Osteoblast (primary cell): ENCODE measurements at regions not wholly inside any gene's neighbourhood (a gene's known extent, or its start where the extent isn't known, plus 50 kb on each side); places are given as distances from the start of the nearest gene placed in this dataset.

Experiments
- DNase-seq: peaks from one replicate; pipeline ENCODE4 v3.0.0; 2011; ENCODE audit warnings: low spot score, mixed read lengths; ENCODE audit not compliant: insufficient read length; ENCODE audit errors: missing footprints
- H2AFZ ChIP-seq: 2 replicates; pipeline ENCODE4 v1.6.0; 2011; ENCODE audit warnings: mild to moderate bottlenecking, low read length
- H3K27ac ChIP-seq: 2 replicates; pipeline ENCODE4 v1.5.1; 2011; ENCODE audit warnings: mild to moderate bottlenecking, low read depth, low read length, moderate library complexity
- H3K27me3 ChIP-seq: 2 replicates; pipeline ENCODE4 v1.6.0; 2012; ENCODE audit warnings: mild to moderate bottlenecking, control low read depth, inconsistent platforms, low read length, moderate library complexity; ENCODE audit not compliant: insufficient read depth
- H3K36me3 ChIP-seq: 2 replicates; pipeline ENCODE4 v1.5.1; 2011; ENCODE audit warnings: mild to moderate bottlenecking, low read length, control low read depth, moderate library complexity; ENCODE audit not compliant: insufficient read depth
- H3K4me1 ChIP-seq: 2 replicates; pipeline ENCODE4 v1.5.1; 2011; ENCODE audit warnings: mild to moderate bottlenecking, low read length, control low read depth, moderate library complexity; ENCODE audit not compliant: insufficient read depth
- H3K4me2 ChIP-seq: 2 replicates; pipeline ENCODE4 v1.6.0; 2011; ENCODE audit warnings: mild to moderate bottlenecking, low read length; ENCODE audit not compliant: insufficient read depth
- H3K4me3 ChIP-seq: fragments of 200-600 bp; sonication (generic); 3 replicates; pipeline ENCODE4 v1.5.1; 2012; ENCODE audit warnings: mild to moderate bottlenecking, low read length, inconsistent platforms; ENCODE audit not compliant: insufficient read depth
- H3K79me2 ChIP-seq: 2 replicates; pipeline ENCODE4 v1.6.0; 2012; ENCODE audit warnings: mild to moderate bottlenecking, low read length, control low read depth, inconsistent platforms; ENCODE audit not compliant: insufficient read depth
- H3K9me3 ChIP-seq: 2 replicates; pipeline ENCODE4 v1.5.1; 2011; ENCODE audit warnings: low read depth, low read length, control low read depth
- H4K20me1 ChIP-seq: 2 replicates; pipeline ENCODE4 v1.6.0; 2012; ENCODE audit warnings: mild to moderate bottlenecking, low read length, control low read depth; ENCODE audit not compliant: insufficient read depth
- TF ChIP-seq, protein P1 (sequence below): IDR thresholded peaks from 2 replicates; pipeline ENCODE4 v1.5.1; 2011; ENCODE audit warnings: mild to moderate bottlenecking, low read depth, low read length, moderate library complexity; ENCODE audit errors: extremely low read depth

DNA sequence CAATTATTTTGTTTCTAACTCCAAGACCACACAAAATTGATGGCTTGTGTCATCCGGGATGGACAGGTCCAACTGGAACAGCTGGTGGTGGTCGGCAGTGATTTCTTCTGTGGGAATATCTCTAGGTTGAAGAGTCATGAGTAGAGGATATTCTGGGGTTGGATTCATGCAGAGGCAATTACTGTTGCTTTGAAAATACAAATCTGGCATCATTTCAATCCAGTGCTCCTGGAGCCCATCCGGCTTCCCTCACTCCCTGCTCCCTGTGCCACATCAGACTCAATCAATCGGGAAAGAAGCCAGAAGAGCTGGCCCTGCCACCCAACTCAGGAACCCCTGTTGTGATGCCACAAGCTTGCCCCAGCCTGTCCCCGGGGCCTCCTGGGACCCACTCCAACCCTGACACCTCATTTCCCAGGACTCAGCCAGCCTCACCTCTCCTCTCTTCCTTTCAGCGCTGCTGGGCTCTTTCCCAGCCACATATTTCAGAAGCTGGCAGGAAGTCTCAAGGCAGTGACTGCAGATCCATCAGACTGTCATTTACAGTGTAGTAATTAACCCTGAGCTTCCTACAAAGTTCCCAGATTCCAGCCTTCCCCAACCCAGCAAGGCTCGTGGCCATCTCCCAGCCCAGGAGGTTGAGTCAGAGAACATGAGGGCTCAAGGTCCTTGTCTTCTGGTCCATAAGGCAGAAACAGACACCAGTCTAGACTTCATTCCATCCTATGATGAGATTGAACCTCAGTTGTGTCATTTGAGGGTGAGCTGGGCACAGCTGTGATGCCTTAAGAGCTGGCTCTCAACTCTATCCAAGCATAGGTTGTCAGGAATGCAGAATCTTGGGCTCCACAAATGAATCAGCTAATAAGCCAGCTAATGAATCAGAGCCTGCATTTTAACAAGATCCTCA, 114.0 kb downstream of the FAM174B start:
- Histone ChIP-seq H3K79me2 (no peaks in the 10 kb centered on the region), H3K4me3 (no peak overlapping the region), H3K4me2 (no peak overlapping the region), H3K4me1 (no peaks in the 10 kb centered on the region), H2AFZ (no peak overlapping the region), H3K9me3 (no peaks in the 10 kb centered on the region), H3K36me3 (no peaks in the 10 kb centered on the region), H4K20me1 (no peaks in the 10 kb centered on the region), H3K27ac (no peak overlapping the region), H3K27me3 (no peaks in the 10 kb centered on the region)
- TF ChIP-seq, protein P1, sequence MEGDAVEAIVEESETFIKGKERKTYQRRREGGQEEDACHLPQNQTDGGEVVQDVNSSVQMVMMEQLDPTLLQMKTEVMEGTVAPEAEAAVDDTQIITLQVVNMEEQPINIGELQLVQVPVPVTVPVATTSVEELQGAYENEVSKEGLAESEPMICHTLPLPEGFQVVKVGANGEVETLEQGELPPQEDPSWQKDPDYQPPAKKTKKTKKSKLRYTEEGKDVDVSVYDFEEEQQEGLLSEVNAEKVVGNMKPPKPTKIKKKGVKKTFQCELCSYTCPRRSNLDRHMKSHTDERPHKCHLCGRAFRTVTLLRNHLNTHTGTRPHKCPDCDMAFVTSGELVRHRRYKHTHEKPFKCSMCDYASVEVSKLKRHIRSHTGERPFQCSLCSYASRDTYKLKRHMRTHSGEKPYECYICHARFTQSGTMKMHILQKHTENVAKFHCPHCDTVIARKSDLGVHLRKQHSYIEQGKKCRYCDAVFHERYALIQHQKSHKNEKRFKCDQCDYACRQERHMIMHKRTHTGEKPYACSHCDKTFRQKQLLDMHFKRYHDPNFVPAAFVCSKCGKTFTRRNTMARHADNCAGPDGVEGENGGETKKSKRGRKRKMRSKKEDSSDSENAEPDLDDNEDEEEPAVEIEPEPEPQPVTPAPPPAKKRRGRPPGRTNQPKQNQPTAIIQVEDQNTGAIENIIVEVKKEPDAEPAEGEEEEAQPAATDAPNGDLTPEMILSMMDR = no peak
- DNase-seq = no peak

DNA sequence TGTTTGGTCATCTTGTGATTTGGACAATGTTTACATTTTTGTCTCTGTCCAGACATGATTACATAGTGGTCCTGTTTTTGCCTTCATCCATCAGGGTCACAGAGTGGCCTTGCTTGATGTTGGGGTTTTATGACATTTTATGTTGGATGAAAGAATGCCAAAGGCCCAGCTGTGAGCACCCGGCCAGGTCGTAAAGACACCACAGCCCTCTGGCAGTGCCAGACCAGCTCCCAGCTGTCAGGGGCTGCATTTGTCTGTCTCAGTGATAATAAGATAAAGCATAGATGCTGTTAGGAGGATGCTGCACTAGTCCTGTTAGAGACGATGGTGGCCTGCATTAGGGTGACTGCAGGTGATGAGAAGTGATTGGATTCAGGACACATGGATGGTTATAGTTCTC, 117.5 kb downstream of the FAM174B start:
- no peaks in the 10 kb centered on the region for H3K27me3 ChIP-seq
- H3K9me3 ChIP-seq = no peaks in the 10 kb centered on the region
- H2AFZ ChIP-seq = no peak overlapping the region
- no peaks in the 10 kb centered on the region for H3K79me2 ChIP-seq
- H3K36me3 ChIP-seq = no peaks in the 10 kb centered on the region
- TF ChIP-seq, protein P1 = no peak
- no peaks in the 10 kb centered on the region for H3K4me1 ChIP-seq
- no peak overlapping the region for H3K27ac ChIP-seq
- H4K20me1 ChIP-seq = no peaks in the 10 kb centered on the region
- H3K4me3 ChIP-seq = no peak overlapping the region
- no peak for DNase-seq
- H3K4me2 ChIP-seq = no peak overlapping the region

DNA sequence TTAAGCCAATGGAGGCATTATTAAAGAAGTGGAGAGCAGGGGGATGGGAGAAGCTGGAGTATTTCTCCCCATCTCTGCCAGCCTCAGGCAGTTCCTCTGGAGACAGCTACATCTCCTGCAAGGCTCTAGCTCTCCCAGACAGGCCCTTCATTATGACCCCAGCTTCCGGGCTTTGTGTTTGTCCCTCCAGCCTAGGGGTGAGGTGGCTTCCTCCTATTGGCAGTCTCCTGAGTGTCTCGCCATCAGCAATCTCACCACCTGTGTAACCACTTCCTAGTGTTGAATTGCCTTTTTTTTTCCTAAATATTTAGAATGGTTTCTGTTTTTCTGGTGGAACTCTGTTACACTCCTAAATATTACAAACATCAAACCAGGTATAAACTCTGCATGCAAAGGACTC, 122.3 kb downstream of the FAM174B start:
- H3K4me2 ChIP-seq = no peak overlapping the region
- no peak for DNase-seq
- no peaks in the 10 kb centered on the region for H3K27me3 ChIP-seq
- no peaks in the 10 kb centered on the region for H3K4me1 ChIP-seq
- TF ChIP-seq, protein P1 = no peak
- H3K27ac ChIP-seq = no peak overlapping the region
- H3K36me3 ChIP-seq = no peaks in the 10 kb centered on the region
- no peaks in the 10 kb centered on the region for H3K79me2 ChIP-seq
- H3K4me3 ChIP-seq = no peak overlapping the region
- H4K20me1 ChIP-seq = no peaks in the 10 kb centered on the region
- H3K9me3 ChIP-seq = no peaks in the 10 kb centered on the region
- H2AFZ ChIP-seq = no peak overlapping the region

DNA sequence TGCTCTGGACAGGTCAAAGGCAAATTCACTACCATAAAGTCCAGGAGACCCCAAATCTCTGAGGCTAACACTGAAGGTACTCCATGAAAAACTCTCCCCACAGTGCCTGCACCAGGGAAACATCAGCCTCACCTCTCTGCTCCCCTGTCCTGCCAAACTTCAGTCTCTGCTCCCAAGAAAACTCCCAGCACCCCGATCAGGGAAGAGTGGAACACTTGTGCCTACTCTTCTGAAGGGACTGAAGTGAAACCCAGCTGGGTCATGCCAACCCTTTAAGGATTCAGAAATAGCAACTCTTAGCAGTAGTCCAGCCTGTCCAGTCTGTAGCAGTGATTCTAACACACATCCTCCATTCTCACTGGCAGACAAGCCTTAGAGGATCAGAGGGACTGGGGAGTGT, 124.2 kb downstream of the FAM174B start:
- TF ChIP-seq, protein P1 = no peak
- H3K27me3 ChIP-seq = no peaks in the 10 kb centered on the region
- no peak for DNase-seq
- H4K20me1 ChIP-seq = no peaks in the 10 kb centered on the region
- H3K4me1 ChIP-seq = no peaks in the 10 kb centered on the region
- H3K36me3 ChIP-seq = no peaks in the 10 kb centered on the region
- no peak overlapping the region for H3K27ac ChIP-seq
- no peaks in the 10 kb centered on the region for H3K79me2 ChIP-seq
- no peak overlapping the region for H2AFZ ChIP-seq
- H3K4me2 ChIP-seq = no peak overlapping the region
- H3K9me3 ChIP-seq = no peaks in the 10 kb centered on the region
- no peak overlapping the region for H3K4me3 ChIP-seq
